Transverse colon (tissue), 4 donors: ENCODE measurements at regions not wholly inside any gene's neighbourhood (a gene's known extent, or its start where the extent isn't known, plus 50 kb on each side); places are given as distances from the start of the nearest gene placed in this dataset.

ENCODE experiments used
- DNase-seq: peaks from one replicate; pipeline ENCODE4 v3.0.0-alpha.2; 2019
- H3K27ac ChIP-seq, 4 donors: fragments of 200-600 bp; sonication (generic); 2 replicates each; pipeline ENCODE4 v1.5.1; 2016 to 2018; ENCODE audit warnings: inconsistent platforms in 4 of 4
- H3K27me3 ChIP-seq: fragments of 200-600 bp; sonication (generic); 2 replicates; pipeline ENCODE4 v1.5.1; 2017; ENCODE audit warnings: inconsistent platforms
- H3K36me3 ChIP-seq, 4 donors: fragments of 200-600 bp; sonication (generic); 2 replicates each; pipeline ENCODE4 v1.5.1; 2017 to 2019; ENCODE audit warnings: inconsistent platforms in 4 of 4
- H3K4me1 ChIP-seq, 4 donors: fragments of 200-600 bp; sonication (generic); 2 replicates each; pipeline ENCODE4 v1.5.1; 2017 to 2020; ENCODE audit warnings: inconsistent platforms in 4 of 4
- H3K4me3 ChIP-seq, 4 donors: fragments of 200-600 bp; sonication (generic); 1 replicate in 1 of 4; 2 replicates in 3 of 4; pipeline versions ENCODE4 v1.5.1 to v1.6.1; 2017 to 2019; ENCODE audit warnings: inconsistent platforms in 4 of 4
- H3K9me3 ChIP-seq, 2 donors: fragments of 200-600 bp; sonication (generic); 2 replicates each; pipeline ENCODE4 v1.5.1; 2017 to 2019; ENCODE audit warnings: inconsistent platforms in 2 of 2
- CTCF ChIP-seq, 5 experiments: fragments of 200-600 bp in 3 of 5; fragments of 450-650 bp in 2 of 5; sonication (generic) in 3 of 5; IDR thresholded peaks; 1 replicate in 2 of 5; 2 replicates in 3 of 5; pipeline ENCODE4 v1.5.1; 2016 to 2017; ENCODE audit warnings: antibody characterized with exemption in 5 of 5, inconsistent platforms in 3 of 5, mild to moderate bottlenecking in 2 of 5, moderate library complexity in 1 of 5
- EP300 ChIP-seq: sonication (generic); formaldehyde crosslinking; IDR thresholded peaks from one replicate; pipeline ENCODE4 v1.6.1; 2017; ENCODE audit warnings: antibody characterized with exemption, low read depth
- POLR2A ChIP-seq: fragments of 450-650 bp; IDR thresholded peaks from one replicate; pipeline ENCODE4 v1.6.1; 2016; ENCODE audit warnings: antibody characterized with exemption, mild to moderate bottlenecking, moderate library complexity
- POLR2AphosphoS5 ChIP-seq, 3 donors: sonication (generic); formaldehyde crosslinking; IDR thresholded peaks; one replicate each; pipeline ENCODE4 v1.6.1; 2016; ENCODE audit warnings: antibody characterized with exemption in 3 of 3
- WGBS, 2 donors: methylation state at CpG; one replicate each; pipeline ENCODE4 v1.1.5; 2018; ENCODE audit warnings: low coverage in 1 of 2; 5-methylcytosine and 5-hydroxymethylcytosine counted together
- in situ Hi-C, 4 donors: fragments of 200-750 bp; cut with MboI; loops; one replicate each; pipeline versions ENCODE4 v1.15.0 to v1.15.1; 2017; ENCODE audit warnings: low sequenced_read_pairs in 3 of 4, low pct_ligation_motif_present in 1 of 4, low pct_unique_long_range_greater_than_20kb in 1 of 4
- intact Hi-C: fragments of 100-400 bp; cut with DNase I; formaldehyde crosslinking; loops from one replicate; pipeline ENCODE4 v1.15.1; 2023; ENCODE audit warnings: low total_unique reads

- Histone ChIP-seq H3K27me3 (no peaks in the 10 kb centered on the region), H3K36me3 (no peaks in the 10 kb centered on the region), H3K4me1 (peaks cover 0 to 30% (median 11%) of the 10 kb centered on the region in 4 donors), H3K27ac (no peak overlapping the region), H3K4me3 (no peak overlapping the region), H3K9me3 (peaks cover 0 to 11% of the 10 kb centered on the region in 2 donors)
- whole genome bisulfite sequencing, 2 donors, result 78 to 83% methylated on average over 7 of the region's 7 CpGs
- TF ChIP-seq POLR2A, result no peak
- TF ChIP-seq EP300, result no peak
- TF ChIP-seq CTCF (IDR thresholded peaks at IDR 0.05), result no peak
- intact Hi-C loops, result no loop called here
- in situ Hi-C loops, result no loop called here
- no peak for DNase-seq
These were observed 204.1 kb upstream of the BMPER start for GRCh38 chr7:33701189-33701740.

- intact Hi-C loops, result no loop called here
- WGBS, 2 donors, result 74 to 82% methylated on average over 2 of the region's 2 CpGs
These were observed 203.4 kb upstream of the BMPER start for GRCh38 chr7:33701927-33702326.

DNA sequence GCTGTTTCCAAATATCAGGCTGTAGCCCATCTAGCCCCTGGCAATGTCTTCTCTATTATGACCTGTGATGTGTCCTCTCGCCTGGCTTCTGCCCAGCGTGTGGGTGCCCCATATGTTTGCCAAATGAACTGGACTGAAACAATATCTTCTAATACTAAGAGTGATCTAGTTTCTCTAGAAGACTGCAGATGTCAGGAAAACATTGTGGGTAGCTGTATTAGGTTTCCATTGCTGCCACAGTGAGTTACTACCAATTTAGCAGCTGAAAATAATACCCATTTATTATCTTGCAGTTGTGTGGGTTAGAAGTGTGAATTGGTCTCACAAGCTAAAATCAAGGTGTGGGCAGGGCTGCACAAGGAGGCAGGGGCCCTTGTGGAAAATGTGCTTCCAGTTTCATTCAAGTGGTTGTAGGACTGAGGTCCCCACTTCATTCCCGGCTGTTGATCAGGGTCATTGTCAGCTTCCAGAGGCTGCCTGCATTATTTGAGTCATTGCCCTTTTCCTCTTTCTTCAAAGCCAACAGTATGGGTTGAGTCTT is 202.8 kb upstream of the BMPER start:
- Histone ChIP-seq H3K9me3 (peaks cover 0 to 11% of the 10 kb centered on the region in 2 donors), H3K27ac (no peak overlapping the region), H3K4me1 (peaks cover 0 to 35% (median 13%) of the 10 kb centered on the region in 4 donors), H3K27me3 (no peaks in the 10 kb centered on the region), H3K4me3 (no peak overlapping the region), H3K36me3 (no peaks in the 10 kb centered on the region)
- no peak for DNase-seq
- in situ Hi-C loops (no loop called here), intact Hi-C loops (no loop called here)
- TF ChIP-seq POLR2A (no peak), POLR2AphosphoS5 (IDR thresholded peaks at IDR 0.05) (no peak), EP300 (no peak), CTCF (IDR thresholded peaks at IDR 0.05) (no peak)
- 80 to 93% methylated on average over 2 to 3 of the region's 3 CpGs for WGBS, 2 donors

More at GRCh38 chr7:33701927-33702326, 203.4 kb upstream of the BMPER start:
- Histone ChIP-seq H3K4me1 (peaks cover 0 to 37% (median 13%) of the 10 kb centered on the region in 4 donors), H3K27ac (no peak overlapping the region), H3K27me3 (no peaks in the 10 kb centered on the region), H3K36me3 (no peaks in the 10 kb centered on the region), H3K4me3 (no peak overlapping the region), H3K9me3 (peaks cover 0 to 11% of the 10 kb centered on the region in 2 donors)
- no peak for TF ChIP-seq EP300
- no peak for TF ChIP-seq POLR2A
- TF ChIP-seq CTCF (IDR thresholded peaks at IDR 0.05), result no peak
- TF ChIP-seq POLR2AphosphoS5 (IDR thresholded peaks at IDR 0.05), result no peak
- no peak for DNase-seq
- in situ Hi-C loops, result no loop called here

DNA sequence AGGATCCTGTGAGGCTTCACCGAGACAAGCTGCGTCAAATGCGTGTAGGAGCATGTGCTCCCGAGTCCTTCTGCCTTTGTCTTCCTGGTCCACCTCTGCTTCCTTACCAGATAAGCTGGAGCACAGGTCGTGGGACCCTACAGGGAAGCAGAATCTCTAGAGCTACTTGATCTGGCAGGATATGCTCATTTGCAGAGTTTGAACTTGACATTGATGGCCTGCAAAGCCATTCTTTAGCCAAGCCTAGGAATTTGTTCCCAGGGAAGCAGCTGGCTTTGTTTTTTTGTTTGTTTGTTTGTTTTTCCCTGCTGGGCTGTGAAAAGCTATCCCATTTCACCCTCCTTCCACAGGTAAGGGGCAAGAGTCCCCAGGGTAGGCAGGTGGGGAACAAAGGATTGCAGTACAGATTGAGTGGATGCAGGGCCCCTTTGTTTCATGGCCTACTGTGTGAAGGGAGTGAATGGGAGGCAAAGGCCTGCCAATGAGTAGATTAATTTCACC is 200.0 kb upstream of the BMPER start:
- in situ Hi-C loops, result no loop called here
- Histone ChIP-seq H3K27ac (no peak overlapping the region), H3K4me3 (no peak overlapping the region), H3K4me1 (peaks cover 0 to 11% (median 4%) of the 10 kb centered on the region in 4 donors), H3K9me3 (peaks cover 0 to 11% of the 10 kb centered on the region in 2 donors), H3K27me3 (no peaks in the 10 kb centered on the region), H3K36me3 (no peaks in the 10 kb centered on the region)
- DNase-seq, result no peak
- 87% methylated on average over 5 of the region's 5 CpGs; no CpG with 5 or more reads in 1 of the 2 donors for WGBS, 2 donors
- TF ChIP-seq EP300 (no peak), POLR2A (no peak), POLR2AphosphoS5 (IDR thresholded peaks at IDR 0.05) (no peak), CTCF (IDR thresholded peaks at IDR 0.05) (no peak)
- intact Hi-C loops, result no loop called here
